NCI-H146 treated with DMSO at 0.1 percent for 48 hours (cell line): ENCODE measurements at regions not wholly inside any gene's neighbourhood (a gene's known extent, or its start where the extent isn't known, plus 50 kb on each side); places are given as distances from the start of the nearest gene placed in this dataset.
"Not testable (repeated sequence)": the region's sequence is repeated elsewhere in the genome, so short reads cannot be mapped to it uniquely, and the experiment has no call there.

Source experiments
- DNase-seq: peaks from one replicate; lab custom pipeline; 2025; ENCODE audit not compliant: unreplicated experiment; lab: John Stamatoyannopoulos, UW

- no peak for DNase-seq
These were observed 80.8 kb downstream of the C21orf91 start for GRCh38 chr21:17738176-17738953.

DNA sequence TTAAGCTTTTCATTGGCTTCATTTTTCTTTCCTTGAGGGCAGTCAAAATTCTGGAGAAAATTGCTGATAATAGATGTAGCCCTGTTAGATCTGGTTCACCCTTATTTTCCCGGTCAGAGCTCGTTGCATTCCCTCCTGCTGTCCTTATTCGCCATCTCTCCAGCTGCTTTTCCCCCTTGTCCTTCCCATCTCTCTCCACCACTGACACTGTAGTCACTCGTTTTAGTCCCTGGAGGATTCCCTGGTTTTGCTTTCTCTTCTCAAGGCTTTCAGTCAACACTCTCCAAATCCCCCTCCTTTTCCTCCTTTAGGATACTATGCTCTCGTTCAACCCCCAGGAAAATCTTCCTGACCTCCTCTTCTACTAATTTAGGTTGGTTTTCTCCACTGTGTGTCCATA is 83.1 kb downstream of the C21orf91 start:
- no peak for DNase-seq

DNA sequence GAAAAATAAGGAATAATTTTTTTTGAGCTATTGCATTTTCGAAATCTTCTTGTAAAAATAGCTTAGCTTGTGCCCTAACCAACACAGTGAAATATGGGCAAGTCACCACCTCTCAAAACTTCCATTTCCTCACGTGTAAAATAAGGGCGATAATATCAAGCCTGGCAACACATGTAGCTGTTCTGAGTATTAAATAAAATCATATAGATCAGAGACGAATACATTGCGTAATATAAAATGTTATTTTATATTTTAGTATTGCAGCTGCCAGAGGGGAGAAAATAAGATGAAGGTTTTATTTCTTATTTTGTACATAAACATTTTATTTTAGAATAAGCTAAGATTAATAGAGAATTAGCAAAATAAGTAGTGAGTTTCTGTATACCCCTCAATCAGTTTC is 85.9 kb downstream of the C21orf91 start:
- DNase-seq = no peak

DNA sequence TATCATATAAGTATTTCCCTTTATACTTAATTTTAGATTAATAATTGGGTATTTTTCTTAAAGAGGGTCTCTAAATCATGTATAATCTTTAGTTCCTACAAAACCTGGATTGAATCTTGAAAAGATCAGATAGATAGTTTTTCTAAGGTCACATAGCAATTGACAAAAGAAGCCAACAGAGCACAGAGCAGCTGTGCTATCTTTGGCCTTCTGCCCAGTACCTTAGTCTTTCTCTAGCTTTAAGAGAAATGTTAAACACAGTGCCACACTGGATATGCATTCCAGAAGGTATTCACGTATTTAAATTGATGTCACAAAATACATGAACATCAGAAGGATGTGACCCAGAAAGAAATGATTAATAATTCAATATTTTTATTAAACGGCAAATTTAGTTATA is 86.8 kb downstream of the C21orf91 start:
- no peak for DNase-seq

DNA sequence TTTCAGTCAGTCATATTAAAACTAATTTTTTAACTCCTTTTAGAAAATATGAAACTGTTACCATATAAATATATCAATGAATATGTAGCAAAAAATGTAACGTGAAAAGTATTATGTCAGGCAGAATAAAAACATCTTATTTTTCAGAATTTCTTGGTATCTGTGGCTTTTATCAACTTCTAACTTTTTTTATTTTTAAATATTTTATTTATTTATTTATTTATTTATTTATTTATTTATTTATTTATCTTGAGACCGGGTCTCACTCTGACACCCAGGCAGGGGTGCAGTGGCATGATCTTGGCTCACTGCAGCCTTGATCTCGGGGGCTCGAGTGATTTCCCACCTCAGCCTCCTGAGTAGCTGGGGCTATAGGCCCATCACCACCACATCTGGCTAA is 87.6 kb downstream of the C21orf91 start:
- DNase-seq = no peak

GRCh38 chr21:17730782-17731181 is 88.4 kb downstream of the C21orf91 start:
- DNase-seq = no peak

GRCh38 chr21:17729455-17729854 is 89.7 kb downstream of the C21orf91 start:
- DNase-seq = no peak

DNA sequence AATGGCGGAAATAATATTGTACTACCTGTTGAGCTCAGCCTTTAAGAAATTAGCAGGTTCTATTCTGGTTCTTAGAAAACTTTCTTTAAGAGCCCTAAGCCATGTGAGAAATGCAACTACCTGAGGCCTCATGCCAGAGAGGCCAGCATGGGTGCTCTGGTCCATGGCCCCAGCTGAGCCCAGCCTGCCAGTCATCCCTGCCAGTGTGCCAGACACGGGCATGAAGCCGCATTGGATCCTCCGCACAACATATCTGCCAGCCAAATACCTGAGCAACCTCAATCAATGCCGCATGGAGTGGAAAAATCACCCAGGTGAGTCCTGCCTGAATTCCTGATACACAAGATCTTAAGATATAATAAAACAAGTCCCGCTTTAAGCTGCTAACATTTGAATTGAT is 91.8 kb downstream of the C21orf91 start:
- DNase-seq = no peak

DNA sequence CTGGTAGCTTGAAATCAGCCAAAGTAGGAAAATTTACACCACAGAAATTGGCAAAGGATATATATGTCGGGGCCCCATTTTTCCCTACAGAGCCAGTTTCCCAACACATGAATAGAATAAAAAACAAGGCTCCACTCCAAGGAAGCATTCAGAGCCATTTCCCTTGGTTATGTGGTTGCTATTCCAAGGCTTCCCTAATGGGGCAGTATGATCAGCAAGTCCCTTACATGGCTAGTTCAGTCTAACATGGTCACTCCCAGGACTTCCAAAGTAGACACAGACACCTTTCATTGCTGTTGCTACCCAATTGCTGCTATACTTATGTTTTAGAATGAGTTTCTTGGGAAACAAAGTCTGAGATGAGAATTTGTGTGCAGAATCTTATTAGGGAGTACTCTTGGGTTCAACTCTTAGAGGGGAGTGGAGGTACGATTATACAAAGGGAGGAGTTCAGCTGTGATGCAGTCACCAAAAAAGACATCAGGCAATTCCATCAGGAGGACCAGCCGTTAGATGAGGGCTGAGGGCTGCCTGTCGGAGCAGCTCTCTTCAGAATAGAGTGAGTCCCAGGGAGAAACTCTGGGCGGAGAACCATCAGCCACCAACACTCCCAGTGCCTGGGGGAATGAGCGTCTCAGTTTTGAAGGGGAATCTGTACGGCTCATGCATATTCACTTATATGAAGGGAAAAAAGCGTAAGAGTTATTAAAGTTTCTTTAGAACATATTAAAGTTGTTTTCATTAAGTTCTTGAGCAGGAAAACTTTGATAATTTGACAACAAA is 92.9 kb downstream of the C21orf91 start:
- DNase-seq = no peak

DNA sequence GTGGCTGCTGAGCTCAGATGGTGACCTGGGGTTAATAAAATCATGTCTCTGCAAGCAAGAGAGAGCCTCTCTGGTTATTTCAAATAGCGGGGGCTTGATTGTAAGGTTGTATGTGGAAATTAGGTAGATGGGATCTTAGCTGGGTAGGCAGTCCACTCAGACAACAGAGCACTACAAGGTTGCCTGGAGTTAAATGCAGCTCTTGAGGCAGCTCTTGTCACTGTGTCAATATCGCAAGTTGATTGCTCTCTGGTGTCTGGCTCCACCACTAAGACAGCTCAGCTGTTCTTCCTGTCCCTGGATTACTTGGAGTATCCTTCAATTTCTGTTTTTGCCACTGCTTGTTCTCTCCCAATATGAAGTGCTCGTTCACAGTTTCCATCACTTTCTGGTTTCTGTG is 93.8 kb downstream of the C21orf91 start:
- DNase-seq = no peak

GRCh38 chr21:17712887-17713286 is 100.2 kb upstream of the BTG3 start:
- no peak for DNase-seq

DNA sequence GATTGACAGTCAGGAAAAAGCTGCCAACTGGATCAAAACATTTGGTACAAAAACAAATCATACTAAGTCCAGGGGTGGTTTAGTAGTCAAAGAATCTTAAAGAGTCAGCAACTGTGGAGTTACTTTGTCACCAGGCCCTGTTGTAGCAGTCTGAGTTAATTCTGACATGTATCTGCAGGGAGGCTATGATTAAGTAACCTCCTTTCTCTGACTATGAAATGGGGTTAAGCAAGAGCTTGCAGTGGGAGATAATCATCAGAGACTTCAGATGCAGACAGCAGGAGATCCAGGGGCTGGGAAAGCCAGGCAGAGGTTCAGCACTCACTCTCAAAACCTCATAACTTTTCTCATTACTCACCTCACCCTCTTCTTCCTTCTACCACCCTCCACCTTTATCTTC is 99.2 kb upstream of the BTG3 start:
- no peak for DNase-seq

GRCh38 chr21:17709266-17709611 is 96.5 kb upstream of the BTG3 start:
- DNase-seq = no peak

DNA sequence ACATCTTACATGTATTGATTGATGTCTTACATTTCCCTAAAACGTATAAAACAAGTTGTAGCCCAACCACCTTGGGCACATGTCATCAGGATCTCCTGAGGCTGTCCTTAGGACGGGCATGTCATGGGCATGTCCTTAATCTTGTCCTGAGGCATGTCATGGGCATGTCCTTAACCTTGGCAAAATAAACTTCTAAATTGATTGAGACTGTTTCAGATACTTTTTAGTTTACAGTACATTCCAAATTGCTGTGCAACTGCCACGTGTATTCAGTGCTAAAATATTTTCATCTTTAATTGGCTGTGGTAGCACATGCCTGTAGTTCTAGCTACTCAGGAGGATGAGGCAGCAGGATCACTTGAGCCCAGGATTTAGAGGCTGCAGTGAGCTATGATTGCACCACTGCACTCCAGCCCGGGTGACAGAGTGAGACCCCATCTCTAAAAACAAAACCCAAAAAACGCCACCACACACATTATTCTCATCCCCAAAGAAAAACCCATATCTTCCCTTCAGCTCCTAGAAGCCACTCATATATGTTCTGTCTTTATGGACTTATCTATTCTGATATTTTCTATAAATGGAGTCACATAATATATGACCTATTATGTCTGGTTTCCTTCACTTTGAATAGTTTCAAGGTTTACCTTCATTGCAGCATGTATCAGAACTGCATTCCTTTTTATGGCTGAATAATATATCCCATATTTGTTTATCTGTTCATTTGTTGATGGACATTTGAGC is 96.0 kb upstream of the BTG3 start:
- DNase-seq = no peak

- no peak for DNase-seq
These were observed 87.0 kb upstream of the BTG3 start for GRCh38 chr21:17699524-17700189.

- no peak for DNase-seq
These were observed 84.8 kb upstream of the BTG3 start for GRCh38 chr21:17697473-17697872.

GRCh38 chr21:17694416-17694815 is 81.7 kb upstream of the BTG3 start:
- not testable (repeated sequence) for DNase-seq

GRCh38 chr21:17693801-17694200 is 81.1 kb upstream of the BTG3 start:
- no peak for DNase-seq

DNA sequence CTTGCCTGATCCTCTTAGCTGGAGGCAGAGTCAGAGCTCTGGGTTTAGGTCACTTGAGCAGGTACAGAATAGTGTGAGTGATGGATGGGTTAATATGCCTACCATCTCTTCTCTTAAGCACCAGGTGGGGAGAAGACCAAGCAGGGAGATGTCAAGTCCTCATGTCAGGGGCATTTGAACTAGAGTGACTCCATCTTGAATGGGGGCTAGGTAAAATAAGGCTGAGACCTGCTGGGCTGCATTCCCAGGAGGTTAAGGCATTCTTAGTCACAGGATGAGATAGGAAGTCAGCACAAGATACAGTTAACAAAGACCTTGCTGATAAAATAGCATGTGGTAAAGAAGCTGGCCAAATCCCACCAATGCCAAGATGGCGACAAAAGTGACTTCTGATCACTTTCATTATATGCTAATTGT is 77.4 kb upstream of the BTG3 start:
- no peak for DNase-seq

GRCh38 chr21:17688912-17689874 is 76.5 kb upstream of the BTG3 start:
- DNase-seq = no peak
